ENCODE measurements at regions not wholly inside any gene's neighbourhood (a gene's known extent, or its start where the extent isn't known, plus 50 kb on each side); places are given as distances from the start of the nearest gene placed in this dataset.

DNA sequence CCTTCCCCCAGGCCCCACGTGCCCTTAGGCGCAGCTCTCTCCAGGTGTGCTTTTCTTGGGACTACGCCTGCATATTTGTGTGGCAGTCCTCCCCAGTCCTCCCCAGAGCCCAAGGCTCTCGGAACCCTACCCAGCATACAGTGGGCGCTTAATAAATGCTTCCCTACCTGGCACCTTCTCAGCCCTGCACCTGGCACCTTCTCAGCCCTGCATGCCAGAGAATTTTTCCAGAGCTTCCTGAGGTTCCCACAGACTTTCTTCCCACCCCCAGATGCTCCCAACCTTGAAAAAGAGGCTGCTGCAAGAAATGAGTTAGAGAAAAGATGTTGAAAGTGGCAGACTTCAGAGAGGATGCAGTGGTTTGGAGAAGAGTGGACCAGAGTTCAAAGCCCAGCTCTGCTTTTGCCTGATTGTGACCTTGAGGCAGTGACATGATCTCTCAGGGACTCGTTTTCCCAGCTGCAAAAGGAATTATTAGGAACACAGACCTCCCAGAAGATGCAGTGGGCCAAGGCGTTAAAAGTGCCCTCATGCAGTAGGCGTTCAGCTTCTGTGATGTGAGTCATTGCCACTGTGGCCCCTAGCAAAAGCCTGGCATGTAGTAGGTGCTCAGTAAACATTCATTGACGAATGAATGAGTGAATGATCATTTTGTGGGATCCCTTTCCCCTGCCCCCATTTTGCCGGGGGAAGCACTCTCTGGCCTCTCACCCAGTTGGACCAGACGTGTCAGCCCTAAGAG is 167.2 kb downstream of the PHETA1 start:
- no peak for DNase-seq (ENCODE audit: low read depth in 2 of 2, low spot score in 1 of 2)

DNA sequence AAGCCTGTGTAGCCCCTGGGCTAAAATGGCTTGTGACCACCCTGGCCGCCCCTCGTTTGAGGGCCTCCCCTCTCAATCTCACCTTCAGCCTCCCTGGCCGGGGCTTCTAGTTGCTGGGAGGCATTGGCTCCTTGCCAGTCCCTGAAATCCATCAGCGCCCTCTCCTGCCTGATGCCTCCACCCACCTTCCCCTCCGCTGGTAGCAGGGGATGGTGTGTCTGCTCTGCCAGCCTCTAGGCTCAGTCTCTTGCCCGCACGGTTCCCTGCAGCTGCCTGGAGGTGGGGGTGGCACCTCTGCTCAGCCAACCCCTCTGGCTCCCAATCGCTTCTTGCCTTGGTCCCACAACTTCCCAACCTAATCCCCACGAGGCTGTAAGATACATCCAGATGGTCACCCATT is 167.9 kb downstream of the PHETA1 start:
- no peak for DNase-seq (ENCODE audit: low read depth in 2 of 2, low spot score in 1 of 2)

DNA sequence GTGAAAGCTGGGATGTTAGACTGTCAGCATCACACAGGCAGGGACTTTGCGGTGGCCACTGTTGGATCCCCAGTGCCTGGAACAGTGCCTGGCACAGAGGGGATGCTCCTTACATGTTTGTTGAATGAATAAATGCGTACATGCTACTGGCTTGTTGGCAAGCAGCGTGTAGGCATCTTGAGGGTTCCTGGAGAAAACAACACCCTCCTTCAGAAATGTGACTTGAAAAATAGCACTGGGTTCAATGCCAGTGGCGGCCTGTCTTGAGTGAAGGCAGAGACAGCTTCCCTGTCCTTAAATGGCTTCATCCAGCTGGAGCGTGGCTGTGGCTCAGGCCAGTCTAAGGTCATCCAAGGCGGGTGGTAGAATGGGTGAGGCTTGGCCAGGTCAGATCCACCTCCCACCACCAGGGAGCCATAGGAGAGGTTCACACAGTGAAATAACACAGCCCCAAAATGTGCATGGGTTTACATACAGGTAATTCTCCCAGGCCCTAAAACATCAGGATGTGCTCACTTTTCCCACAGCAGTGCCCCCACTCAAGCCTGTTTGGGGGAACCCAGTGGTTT is 171.4 kb downstream of the PHETA1 start:
- no peak for DNase-seq (ENCODE audit: low read depth in 2 of 2, low spot score in 1 of 2)

GRCh38 chr12:111196532-111196931 is 172.4 kb downstream of the PHETA1 start:
- DNase-seq (ENCODE audit: low read depth in 2 of 2, low spot score in 1 of 2): no peak

GRCh38 chr12:111195316-111195715 is 173.6 kb downstream of the PHETA1 start:
- DNase-seq (ENCODE audit: low read depth in 2 of 2, low spot score in 1 of 2): no peak

- DNase-seq (ENCODE audit: low read depth in 2 of 2, low spot score in 1 of 2): no peak
These were observed 174.2 kb downstream of the PHETA1 start for GRCh38 chr12:111194703-111195051.

DNA sequence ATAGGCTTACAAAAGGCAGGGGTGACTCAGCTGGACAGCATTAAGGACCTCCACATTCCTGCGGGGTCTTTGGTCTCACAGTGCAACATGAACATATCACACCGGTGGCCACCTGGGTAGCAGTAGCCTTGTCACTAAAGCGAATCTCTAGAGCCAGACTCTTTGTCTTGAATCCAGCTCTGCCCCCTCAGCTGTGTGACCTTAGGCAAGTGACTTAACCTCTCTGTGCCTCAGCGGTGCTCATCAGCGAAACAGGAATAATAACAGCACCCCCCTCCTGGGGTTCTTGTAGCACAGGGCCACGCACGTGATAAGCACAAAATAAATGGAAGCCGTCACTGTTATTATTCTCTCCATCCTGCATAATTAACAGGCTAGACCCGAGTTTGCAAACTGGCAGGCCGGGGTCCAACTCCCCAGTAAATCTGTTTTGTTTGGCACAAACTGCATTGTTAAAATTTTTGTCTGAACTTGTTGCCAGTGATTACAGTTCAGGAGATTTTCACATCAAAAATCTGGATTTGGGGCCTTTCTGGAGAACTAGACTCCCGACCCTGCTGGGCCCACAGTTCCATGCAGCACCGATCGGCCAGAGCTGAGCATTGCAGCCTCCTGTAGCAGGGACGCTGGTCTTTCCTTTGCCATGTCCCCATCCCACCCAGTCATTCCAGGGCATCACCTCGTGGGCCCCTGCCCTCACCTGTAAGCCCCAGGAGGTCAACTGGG is 174.8 kb downstream of the PHETA1 start:
- no peak for DNase-seq (ENCODE audit: low read depth in 2 of 2, low spot score in 1 of 2)

GRCh38 chr12:111193496-111193895 is 175.4 kb downstream of the PHETA1 start:
- no peak for DNase-seq (ENCODE audit: low read depth in 2 of 2, low spot score in 1 of 2)

DNA sequence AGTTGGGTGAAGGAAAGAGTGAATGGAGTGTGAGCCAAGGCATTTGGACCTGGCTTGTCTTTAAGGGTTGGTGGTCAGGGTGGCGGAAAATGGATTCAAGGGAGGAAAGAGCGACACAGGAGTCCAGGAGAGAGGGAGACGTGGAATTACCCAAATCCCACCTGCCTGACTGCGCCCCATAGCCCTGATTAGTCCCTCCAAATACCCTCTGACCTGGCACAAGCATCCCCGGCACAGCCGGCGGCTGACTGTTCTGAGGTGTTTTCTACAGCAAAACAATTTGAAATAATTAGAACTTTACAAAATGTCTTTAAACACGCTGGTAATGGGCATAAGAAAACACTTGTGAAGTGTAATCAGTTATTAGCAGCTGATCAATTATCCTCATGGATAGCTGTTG is 175.8 kb downstream of the PHETA1 start:
- no peak for DNase-seq (ENCODE audit: low read depth in 2 of 2, low spot score in 1 of 2)

- no peak for DNase-seq (ENCODE audit: low read depth in 2 of 2, low spot score in 1 of 2)
These were observed 176.2 kb downstream of the PHETA1 start for GRCh38 chr12:111192647-111193046.

GRCh38 chr12:111190741-111191526 is 178.0 kb downstream of the PHETA1 start:
- no peak for DNase-seq (ENCODE audit: low read depth in 2 of 2, low spot score in 1 of 2)

DNA sequence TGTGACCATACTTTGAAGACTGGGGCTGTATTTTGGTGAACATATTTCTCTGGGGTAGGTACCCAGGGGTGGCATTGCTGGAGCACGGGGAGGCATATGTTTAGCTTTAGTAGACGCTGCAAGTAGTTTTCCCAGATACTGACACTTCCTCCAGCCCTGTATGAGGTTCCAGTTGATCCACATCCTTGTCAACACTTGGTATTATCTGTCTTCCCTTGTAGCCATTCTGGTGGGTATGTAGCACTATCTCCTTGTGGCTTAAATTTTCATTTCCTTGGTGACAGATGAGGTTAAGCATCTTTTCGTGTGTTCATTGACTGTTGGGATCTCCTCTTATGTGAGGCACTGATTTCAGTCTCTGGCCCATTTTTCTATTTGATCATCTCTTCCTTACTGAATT is 179.1 kb downstream of the PHETA1 start:
- no peak for DNase-seq (ENCODE audit: low read depth in 2 of 2, low spot score in 1 of 2)

DNA sequence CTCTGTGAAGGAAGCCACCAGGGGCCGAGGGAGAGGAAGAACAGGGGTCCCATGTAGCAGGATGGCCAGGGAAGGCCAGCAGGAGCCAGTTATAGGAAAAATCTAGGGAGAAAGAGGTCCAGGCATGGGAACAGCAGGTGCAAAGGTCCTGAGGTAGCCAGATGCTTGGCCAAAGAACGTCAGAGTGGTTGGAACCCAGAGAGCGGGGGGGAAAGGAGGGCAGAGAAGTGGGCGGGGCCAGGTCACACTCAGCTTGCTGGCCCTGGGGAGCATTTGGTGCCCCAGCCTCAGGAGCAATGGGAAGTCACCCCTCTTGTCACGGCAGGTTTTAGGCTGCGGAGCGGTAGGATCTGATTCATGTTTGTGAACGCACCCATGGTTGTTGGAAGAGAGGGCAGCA is 180.5 kb downstream of the PHETA1 start:
- DNase-seq (ENCODE audit: low read depth in 2 of 2, low spot score in 1 of 2): no peak

DNA sequence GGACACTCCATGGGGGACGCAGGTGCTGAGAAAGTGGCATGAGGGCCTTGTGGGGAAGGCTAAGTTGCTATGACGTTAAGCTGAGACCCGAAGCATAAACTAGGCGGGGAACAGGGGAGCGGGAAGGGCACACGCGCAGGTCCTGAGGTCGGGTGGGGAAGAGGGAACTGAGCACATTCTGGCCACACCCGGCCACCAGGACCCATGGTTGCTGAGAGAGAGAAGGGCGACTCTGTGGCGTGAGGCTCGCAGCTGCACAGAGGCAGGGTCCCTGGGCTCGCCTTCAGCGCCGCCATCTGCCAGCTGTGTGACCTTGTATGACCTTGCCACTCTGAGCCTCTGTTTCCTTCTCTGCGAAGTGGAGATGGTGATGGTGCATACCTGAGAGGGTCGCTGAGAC is 182.5 kb downstream of the PHETA1 start:
- DNase-seq (ENCODE audit: low read depth in 2 of 2, low spot score in 1 of 2): no peak

- DNase-seq (ENCODE audit: low read depth in 2 of 2, low spot score in 1 of 2): no peak
These were observed 183.0 kb downstream of the PHETA1 start for GRCh38 chr12:111185889-111186227.

DNA sequence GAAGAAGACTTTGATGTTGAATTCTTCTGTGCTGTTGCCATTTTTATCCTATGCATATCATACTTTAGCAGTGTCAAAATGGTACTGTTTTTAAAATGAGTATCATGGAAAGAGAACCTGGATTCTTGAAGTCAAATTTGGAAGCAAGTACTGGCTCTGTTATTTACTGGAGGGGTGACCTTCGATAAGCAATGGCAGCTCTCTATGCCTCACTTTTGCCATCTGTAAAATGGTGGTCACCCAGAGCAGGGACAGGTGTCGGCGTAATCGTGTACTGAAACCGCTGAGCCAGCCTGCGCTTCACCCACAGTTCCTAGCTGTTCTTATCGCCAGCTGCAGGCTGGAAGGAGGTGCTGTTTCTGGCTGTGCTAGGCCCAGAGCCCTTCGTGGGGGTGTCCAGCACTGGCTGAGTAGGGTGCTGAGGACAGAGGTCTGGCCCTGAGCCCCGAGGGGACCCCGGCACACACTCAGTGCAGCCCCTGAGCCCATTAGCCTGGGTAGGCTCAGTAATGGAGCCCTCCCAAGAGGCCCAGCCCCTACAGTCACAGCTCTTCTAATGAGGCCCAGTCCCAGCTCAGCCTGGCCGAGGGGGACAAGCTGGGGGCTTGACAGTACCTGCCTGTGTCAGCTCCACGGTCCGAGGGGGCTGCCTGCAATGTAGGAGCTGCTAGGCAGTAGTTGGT is 183.5 kb downstream of the PHETA1 start:
- no peak for DNase-seq (ENCODE audit: low read depth in 2 of 2, low spot score in 1 of 2)

DNA sequence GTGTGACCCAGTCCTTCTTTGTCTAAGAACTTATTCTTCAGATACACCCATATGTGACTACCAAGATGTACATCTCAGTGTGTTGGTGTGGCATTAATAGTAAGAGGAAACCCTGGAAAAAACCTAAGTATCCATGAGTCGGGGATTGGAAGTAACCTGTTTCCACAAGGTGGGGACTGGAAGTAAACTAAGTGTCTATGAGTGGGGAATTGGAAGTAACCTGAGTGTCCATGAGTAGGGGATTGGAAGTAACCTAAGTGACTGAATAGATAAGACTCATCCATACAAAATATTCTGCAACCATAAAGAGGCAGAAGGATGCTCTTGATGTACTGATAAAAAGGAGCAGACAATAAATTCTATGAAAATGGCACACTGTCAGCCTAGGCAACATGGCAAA is 184.7 kb downstream of the PHETA1 start:
- no peak for DNase-seq (ENCODE audit: low read depth in 2 of 2, low spot score in 1 of 2)

DNA sequence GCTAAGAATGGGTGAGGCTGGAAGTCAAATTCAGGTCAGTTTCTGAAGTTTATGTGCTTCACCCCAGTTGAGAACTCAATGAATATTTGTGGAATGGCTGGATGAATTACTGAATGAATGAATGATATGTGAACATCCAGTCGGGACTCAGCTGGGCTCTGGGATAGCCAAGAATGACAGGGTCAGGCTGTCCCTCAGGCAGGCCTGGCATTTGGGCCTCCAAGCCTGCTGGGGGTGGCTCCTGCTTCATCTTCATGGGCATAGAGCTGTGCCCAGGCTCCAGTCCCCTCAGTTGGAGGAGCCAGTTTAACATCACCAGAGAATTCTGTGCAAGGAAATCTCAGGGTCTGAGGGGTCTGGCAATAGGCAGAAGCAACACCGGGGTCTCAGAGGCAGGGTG is 185.8 kb downstream of the PHETA1 start:
- no peak for DNase-seq (ENCODE audit: low read depth in 2 of 2, low spot score in 1 of 2)

DNA sequence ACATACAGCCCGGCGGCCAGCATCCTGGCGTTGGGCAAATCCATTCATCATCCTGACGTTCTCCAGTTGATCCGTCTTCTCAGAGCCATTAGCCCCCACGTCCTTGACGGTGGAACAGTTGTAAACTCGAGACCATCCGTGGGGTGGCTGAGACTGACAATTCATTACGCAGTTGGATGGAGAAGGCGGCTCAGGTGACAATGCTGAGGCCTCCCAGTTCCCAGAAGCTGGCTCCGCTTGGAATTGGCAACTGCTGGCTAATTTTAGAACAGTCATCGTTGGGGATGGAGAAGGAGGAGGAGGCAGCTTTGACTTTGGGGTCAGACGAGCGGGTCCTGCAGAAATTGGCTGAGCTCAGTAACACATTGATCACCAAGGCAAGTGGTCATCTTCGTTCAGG is 186.5 kb downstream of the PHETA1 start:
- DNase-seq (ENCODE audit: low read depth in 2 of 2, low spot score in 1 of 2): no peak

DNA sequence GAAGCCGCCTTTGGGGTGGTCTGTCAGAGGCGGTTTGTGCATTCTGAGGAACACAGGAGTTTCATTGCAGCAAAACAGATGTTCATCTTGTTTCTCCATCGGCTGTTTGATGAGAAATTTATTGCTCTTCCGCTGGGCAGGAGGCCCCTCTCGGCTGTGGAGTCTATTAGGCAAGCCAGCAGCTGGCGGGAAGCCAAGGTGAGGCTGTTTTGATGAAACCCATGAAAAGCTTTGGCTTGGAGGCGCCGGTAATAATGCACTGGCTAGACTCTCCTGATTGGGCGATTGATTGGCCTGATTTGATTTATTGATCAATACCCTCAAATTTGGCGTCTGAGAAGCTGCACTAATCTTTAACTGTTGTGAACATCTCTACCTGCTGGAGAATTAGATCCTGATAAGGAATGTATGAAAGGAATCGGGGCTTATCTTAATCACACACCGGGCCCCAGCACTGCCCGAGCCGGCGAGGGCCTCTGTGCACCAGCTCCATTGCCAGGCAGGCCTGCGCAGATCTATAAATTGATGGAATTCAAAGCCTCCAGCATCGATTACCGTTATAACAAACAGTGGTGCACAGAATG is 187.7 kb downstream of the PHETA1 start:
- no peak for DNase-seq (ENCODE audit: low read depth in 2 of 2, low spot score in 1 of 2)

Data from stimulated activated CD8-positive, alpha-beta memory T cell treated with anti-CD3 and anti-CD28 coated beads, Interleukin-4, amount 100 ng/mL, for 1 hour (primary cell).